ENCODE measurements at regions not wholly inside any gene's neighbourhood (a gene's known extent, or its start where the extent isn't known, plus 50 kb on each side); places are given as distances from the start of the nearest gene placed in this dataset.
"Not testable (repeated sequence)": the region's sequence is repeated elsewhere in the genome, so short reads cannot be mapped to it uniquely, and the experiment has no call there.

GRCh38 chr9:17846948-17847655, 268.2 kb downstream of the SH3GL2 start:
- DNase-seq, result no peak

GRCh38 chr9:17847908-17848307, 269.0 kb downstream of the SH3GL2 start:
- DNase-seq, result no peak

- DNase-seq, result no peak
Measured at GRCh38 chr9:17852108-17852507, 273.2 kb downstream of the SH3GL2 start.

GRCh38 chr9:17854487-17854886, 275.6 kb downstream of the SH3GL2 start:
- no peak for DNase-seq

- DNase-seq, result no peak
Measured at GRCh38 chr9:17856995-17857394, 278.1 kb downstream of the SH3GL2 start.

- DNase-seq, result no peak
Measured at GRCh38 chr9:17859228-17859627, 280.4 kb downstream of the SH3GL2 start.

- no peak for DNase-seq
Measured at GRCh38 chr9:17859987-17860386, 281.1 kb downstream of the SH3GL2 start.

- DNase-seq, result no peak
Measured at GRCh38 chr9:17862101-17862500, 283.2 kb downstream of the SH3GL2 start.

- no peak for DNase-seq
Measured at GRCh38 chr9:17862629-17863028, 283.8 kb downstream of the SH3GL2 start.

GRCh38 chr9:17863213-17863883, 284.5 kb downstream of the SH3GL2 start:
- no peak for DNase-seq

GRCh38 chr9:17863924-17864323, 285.1 kb downstream of the SH3GL2 start:
- no peak for DNase-seq

- DNase-seq, result no peak
Measured at GRCh38 chr9:17864951-17865350, 286.1 kb downstream of the SH3GL2 start.

GRCh38 chr9:17865881-17866280, 287.0 kb downstream of the SH3GL2 start:
- no peak for DNase-seq

- no peak for DNase-seq
Measured at GRCh38 chr9:17870722-17871121, 291.9 kb downstream of the SH3GL2 start.

- DNase-seq, result no peak
Measured at GRCh38 chr9:17871213-17871890, 292.5 kb downstream of the SH3GL2 start.

GRCh38 chr9:17875886-17876285, 297.0 kb downstream of the SH3GL2 start:
- DNase-seq, result no peak

- DNase-seq, result no peak
Measured at GRCh38 chr9:17876687-17877086, 297.8 kb downstream of the SH3GL2 start.

GRCh38 chr9:17878810-17879370, 300.0 kb downstream of the SH3GL2 start:
- DNase-seq, result no peak

GRCh38 chr9:17881371-17881770, 302.5 kb downstream of the SH3GL2 start:
- no peak for DNase-seq

GRCh38 chr9:17882688-17883594, 304.1 kb downstream of the SH3GL2 start:
- DNase-seq, result no peak

GRCh38 chr9:17888066-17888465, 309.2 kb downstream of the SH3GL2 start:
- no peak for DNase-seq

- DNase-seq, result not testable (repeated sequence)
Measured at GRCh38 chr9:17888964-17889363, 310.1 kb downstream of the SH3GL2 start.

Measured in right kidney (tissue), 1 donor.